Neuronal stem cell (in vitro differentiated cells): ENCODE measurements at regions not wholly inside any gene's neighbourhood (a gene's known extent, or its start where the extent isn't known, plus 50 kb on each side); places are given as distances from the start of the nearest gene placed in this dataset.
"Not testable (repeated sequence)": the region's sequence is repeated elsewhere in the genome, so short reads cannot be mapped to it uniquely, and the experiment has no call there.

Source experiments
- DNase-seq: peaks from one replicate; pipeline ENCODE4 v3.0.0-alpha.2; 2013; ENCODE audit warnings: low spot score
- H2AFZ ChIP-seq: one replicate; pipeline ENCODE4 v1.6.1; 2013; ENCODE audit warnings: mild to moderate bottlenecking, low read length, inconsistent platforms
- H2AK5ac ChIP-seq: 2 replicates; pipeline ENCODE4 v1.6.1; 2013; ENCODE audit warnings: low read depth, mild to moderate bottlenecking, inconsistent platforms, low read length, moderate library complexity, mixed read lengths
- H2BK120ac ChIP-seq: 2 replicates; pipeline ENCODE4 v1.6.1; 2013; ENCODE audit warnings: low read depth, mild to moderate bottlenecking, inconsistent platforms, low read length, moderate library complexity, mixed read lengths
- H2BK12ac ChIP-seq: one replicate; pipeline ENCODE4 v1.6.1; 2013; ENCODE audit warnings: low read length, inconsistent platforms
- H2BK15ac ChIP-seq: 2 replicates; pipeline ENCODE4 v1.6.1; 2013; ENCODE audit warnings: mild to moderate bottlenecking, low read length, inconsistent platforms, mixed read lengths
- H2BK5ac ChIP-seq: one replicate; pipeline ENCODE4 v1.6.1; 2013; ENCODE audit warnings: inconsistent platforms, mild to moderate bottlenecking, low read length, moderate library complexity
- H3K14ac ChIP-seq: one replicate; pipeline ENCODE4 v1.6.1; 2013; ENCODE audit warnings: low read length, inconsistent platforms
- H3K18ac ChIP-seq: 2 replicates; pipeline ENCODE4 v1.6.1; 2013; ENCODE audit warnings: low read length, inconsistent platforms
- H3K23ac ChIP-seq: 2 replicates; pipeline ENCODE4 v1.6.1; 2013; ENCODE audit warnings: low read depth, mild to moderate bottlenecking, mixed read lengths, low read length, inconsistent platforms; ENCODE audit not compliant: poor library complexity
- H3K27ac ChIP-seq: replicated peaks from 3 replicates; pipeline ENCODE4 v1.5.1; 2013; ENCODE audit warnings: low read length, inconsistent platforms
- H3K27me3 ChIP-seq, 3 experiments: 2 replicates each; pipeline ENCODE4 v1.6.1; 2013; ENCODE audit warnings: low read length in 3 of 3, mild to moderate bottlenecking in 2 of 3, inconsistent platforms in 1 of 3, low read depth in 1 of 3, mixed read lengths in 1 of 3, moderate library complexity in 1 of 3; ENCODE audit not compliant: control insufficient read depth in 3 of 3, insufficient read depth in 3 of 3
- H3K36me3 ChIP-seq, 2 donors: replicated peaks in 1 of 2; 2 replicates each; pipeline ENCODE4 v1.6.1; 2013; ENCODE audit warnings: low read length in 2 of 2; ENCODE audit not compliant: control insufficient read depth in 2 of 2, insufficient read depth in 2 of 2
- H3K4ac ChIP-seq: 2 replicates; pipeline ENCODE4 v1.6.1; 2013; ENCODE audit warnings: inconsistent platforms, mild to moderate bottlenecking, low read length, moderate library complexity
- H3K4me1 ChIP-seq, 2 donors: 1 replicate in 1 of 2; 2 replicates in 1 of 2; pipeline ENCODE4 v1.6.1; 2013; ENCODE audit warnings: low read length in 2 of 2, low read depth in 1 of 2; ENCODE audit not compliant: control insufficient read depth in 2 of 2, insufficient read depth in 1 of 2
- H3K4me2 ChIP-seq: one replicate; pipeline ENCODE4 v1.6.1; 2013; ENCODE audit warnings: mild to moderate bottlenecking, low read length, inconsistent platforms; ENCODE audit not compliant: insufficient read depth, poor library complexity, severe bottlenecking
- H3K4me3 ChIP-seq, 2 donors: 2 replicates each; pipeline ENCODE4 v1.5.1; 2013; ENCODE audit warnings: low read length in 2 of 2, mild to moderate bottlenecking in 2 of 2, inconsistent platforms in 1 of 2, moderate library complexity in 1 of 2
- H3K79me1 ChIP-seq: one replicate; pipeline ENCODE4 v1.6.1; 2013; ENCODE audit warnings: low read depth, mild to moderate bottlenecking, inconsistent platforms, low read length, moderate library complexity
- H3K9ac ChIP-seq: one replicate; pipeline ENCODE4 v1.6.1; 2013; ENCODE audit warnings: mild to moderate bottlenecking, low read depth, low read length, inconsistent platforms; ENCODE audit not compliant: poor library complexity
- H3K9me3 ChIP-seq, 2 donors: replicated peaks in 1 of 2; 2 replicates each; pipeline versions ENCODE3 to v1.6.1; 2013; ENCODE audit warnings: low read length in 2 of 2, mild to moderate bottlenecking in 2 of 2, inconsistent platforms in 1 of 2, low read depth in 1 of 2, mixed read lengths in 1 of 2, moderate library complexity in 1 of 2; ENCODE audit not compliant: control insufficient read depth in 2 of 2, insufficient read depth in 1 of 2
- H4K8ac ChIP-seq: one replicate; pipeline ENCODE4 v1.6.1; 2013; ENCODE audit warnings: low read depth, mild to moderate bottlenecking, inconsistent platforms, low read length, moderate library complexity
- H4K91ac ChIP-seq: one replicate; pipeline ENCODE4 v1.6.1; 2013; ENCODE audit warnings: low read length, low read depth, mild to moderate bottlenecking, inconsistent platforms; ENCODE audit not compliant: poor library complexity
- WGBS, 2 donors: extraction: QIAGEN DNeasy Blood & Tissue Kit; methylation state at CpG; one replicate each; pipeline ENCODE4 v1.1.7; 2013; ENCODE audit warnings: missing lambda C conversion rate in 2 of 2, mixed read lengths in 1 of 2; ENCODE audit not compliant: insufficient read length in 2 of 2, insufficient replicate concordance in 1 of 2; ENCODE audit errors: extremely low coverage in 2 of 2; 5-methylcytosine and 5-hydroxymethylcytosine counted together

- no peak for DNase-seq
- Histone ChIP-seq H3K9me3 (peaks cover 0 to 2% of the 10 kb centered on the region in 2 donors), H3K23ac (no peak overlapping the region), H3K27me3 (no peaks in the 10 kb centered on the region), H2AFZ (no peak overlapping the region), H3K36me3 (no peaks in the 10 kb centered on the region), H2AK5ac (no peak overlapping the region), H3K27ac (no peak overlapping the region), H3K18ac (no peak overlapping the region), H3K4ac (no peak overlapping the region), H3K4me3 (no peak overlapping the region), H2BK5ac (no peak overlapping the region), H2BK15ac (no peak overlapping the region), H2BK120ac (no peak overlapping the region), H3K9ac (no peak overlapping the region), H2BK12ac (no peak overlapping the region), H4K91ac (no peak overlapping the region), H3K4me1 (peaks cover 0 to 2% of the 10 kb centered on the region in 2 donors), H3K79me1 (no peaks in the 10 kb centered on the region), H3K4me2 (no peak overlapping the region), H3K14ac (no peak overlapping the region), H4K8ac (no peak overlapping the region)
- WGBS, 2 donors, result no CpG with 5 or more reads among the region's 2 CpGs
These were observed 126.9 kb downstream of the MFAP3L start for GRCh38 chr4:169899295-169899694.

- Histone ChIP-seq H3K18ac (no peak overlapping the region), H2BK15ac (no peak overlapping the region), H3K4me2 (no peak overlapping the region), H2AK5ac (no peak overlapping the region), H3K9me3 (peaks cover 0 to 2% of the 10 kb centered on the region in 2 donors), H3K9ac (no peak overlapping the region), H4K91ac (no peak overlapping the region), H3K23ac (no peak overlapping the region), H3K4me1 (peaks cover 0 to 2% of the 10 kb centered on the region in 2 donors), H3K14ac (no peak overlapping the region), H3K36me3 (no peaks in the 10 kb centered on the region), H3K27me3 (no peaks in the 10 kb centered on the region), H3K79me1 (no peaks in the 10 kb centered on the region), H2BK12ac (no peak overlapping the region), H2BK5ac (no peak overlapping the region), H3K27ac (no peak overlapping the region), H2AFZ (no peak overlapping the region), H3K4me3 (no peak overlapping the region), H3K4ac (no peak overlapping the region), H2BK120ac (no peak overlapping the region), H4K8ac (no peak overlapping the region)
- no peak for DNase-seq
These were observed 128.1 kb downstream of the MFAP3L start for GRCh38 chr4:169898095-169898494.

- not testable (repeated sequence) for H2AFZ ChIP-seq, H3K4ac ChIP-seq
- WGBS, 2 donors, result no CpG with 5 or more reads among the region's 4 CpGs
These were observed 131.4 kb downstream of the MFAP3L start for GRCh38 chr4:169894767-169895166.

GRCh38 chr4:169885893-169886292 lies 128.1 kb upstream of the HPF1 start:
- Histone ChIP-seq H2BK15ac (no peak overlapping the region), H3K27ac (no peak overlapping the region), H2BK120ac (no peak overlapping the region), H2BK5ac (no peak overlapping the region), H3K4me2 (no peak overlapping the region), H3K9me3 (no peaks in the 10 kb centered on the region), H4K91ac (no peak overlapping the region), H3K79me1 (no peaks in the 10 kb centered on the region), H3K9ac (no peak overlapping the region), H3K23ac (no peak overlapping the region), H3K27me3 (no peaks in the 10 kb centered on the region), H4K8ac (no peak overlapping the region), H3K4me1 (no peaks in the 10 kb centered on the region), H3K14ac (no peak overlapping the region), H2AFZ (no peak overlapping the region), H2BK12ac (no peak overlapping the region), H3K18ac (no peak overlapping the region), H3K4me3 (no peak overlapping the region), H2AK5ac (no peak overlapping the region), H3K4ac (no peak overlapping the region), H3K36me3 (no peaks in the 10 kb centered on the region)
- DNase-seq, result no peak
- no CpG with 5 or more reads among the region's 2 CpGs for WGBS, 2 donors

More at GRCh38 chr4:169894767-169895166, 131.4 kb downstream of the MFAP3L start:
- H3K79me1 ChIP-seq, H3K36me3 ChIP-seq, H2BK120ac ChIP-seq, H3K23ac ChIP-seq, H3K18ac ChIP-seq, H3K27me3 ChIP-seq, H2AK5ac ChIP-seq, H2BK15ac ChIP-seq, H2BK5ac ChIP-seq, H4K91ac ChIP-seq, H3K27ac ChIP-seq, H3K14ac ChIP-seq, H4K8ac ChIP-seq, H3K9me3 ChIP-seq, H3K9ac ChIP-seq, H3K4me3 ChIP-seq, H3K4me2 ChIP-seq, DNase-seq, H2BK12ac ChIP-seq, H3K4me1 ChIP-seq: not testable (repeated sequence)
